Gastrocnemius medialis (tissue), 4 donors: ENCODE measurements at regions not wholly inside any gene's neighbourhood (a gene's known extent, or its start where the extent isn't known, plus 50 kb on each side); places are given as distances from the start of the nearest gene placed in this dataset.

Experiments used
- ATAC-seq, 2 donors: fragments of 150-250 bp; one replicate each; pipeline ENCODE4 v1.9.1; 2016
- DNase-seq, 2 donors: peaks; one replicate each; pipeline ENCODE4 v3.0.0-alpha.2; 2019
- H3K27ac ChIP-seq, 4 donors: fragments of 200-600 bp; sonication (generic); 1 replicate in 1 of 4; 2 replicates in 3 of 4; pipeline ENCODE4 v1.5.1; 2016 to 2018; ENCODE audit warnings: mild to moderate bottlenecking in 2 of 4, moderate library complexity in 1 of 4
- H3K27me3 ChIP-seq, 3 donors: fragments of 200-600 bp; sonication (generic) in 2 of 3; 1 replicate in 1 of 3; 2 replicates in 2 of 3; pipeline versions ENCODE4 v1.5.1 to v1.6.0; 2016 to 2019; ENCODE audit warnings: mild to moderate bottlenecking in 1 of 3, moderate library complexity in 1 of 3
- H3K36me3 ChIP-seq, 2 donors: fragments of 200-600 bp; sonication (generic) in 1 of 2; one replicate each; pipeline ENCODE4 v1.5.1; 2017 to 2018
- H3K4me1 ChIP-seq, 2 donors: fragments of 200-600 bp; sonication (generic) in 1 of 2; one replicate each; pipeline ENCODE4 v1.5.1; 2016 to 2017; ENCODE audit warnings: mild to moderate bottlenecking in 2 of 2
- H3K4me3 ChIP-seq, 4 donors: fragments of 200-600 bp; sonication (generic) in 3 of 4; 1 replicate in 1 of 4; 2 replicates in 3 of 4; pipeline ENCODE4 v1.5.1; 2016 to 2019; ENCODE audit warnings: mild to moderate bottlenecking in 2 of 4
- H3K9me3 ChIP-seq, 3 donors: fragments of 200-600 bp; sonication (generic) in 2 of 3; 1 replicate in 1 of 3; 2 replicates in 2 of 3; pipeline ENCODE4 v1.5.1; 2016 to 2019
- POLR2A ChIP-seq, 2 donors: fragments of 450-650 bp; IDR thresholded peaks; one replicate each; pipeline ENCODE4 v1.6.1; 2017; ENCODE audit warnings: antibody characterized with exemption in 2 of 2, mild to moderate bottlenecking in 2 of 2, moderate library complexity in 2 of 2
- in situ Hi-C, 4 donors: fragments of 200-750 bp; cut with MboI; loops; one replicate each; pipeline versions ENCODE4 v1.15.0 to v1.8.0; 2017; ENCODE audit warnings: low sequenced_read_pairs in 4 of 4
- intact Hi-C: fragments of 100-400 bp; cut with DNase I; formaldehyde crosslinking; loops from one replicate; pipeline ENCODE4 v1.15.1; 2023; ENCODE audit warnings: low total_unique reads
- TF ChIP-seq, protein P1 (sequence below), 5 experiments: fragments of 450-650 bp in 3 of 5; fragments of 200-600 bp in 2 of 5; sonication (generic) in 2 of 5; IDR thresholded peaks in 4 of 5; conservative IDR thresholded peaks in 1 of 5; 1 replicate in 4 of 5; 2 replicates in 1 of 5; pipeline ENCODE4 v1.5.1; 2016 to 2019; ENCODE audit warnings: antibody characterized with exemption in 5 of 5, mild to moderate bottlenecking in 3 of 5, moderate library complexity in 3 of 5

DNA sequence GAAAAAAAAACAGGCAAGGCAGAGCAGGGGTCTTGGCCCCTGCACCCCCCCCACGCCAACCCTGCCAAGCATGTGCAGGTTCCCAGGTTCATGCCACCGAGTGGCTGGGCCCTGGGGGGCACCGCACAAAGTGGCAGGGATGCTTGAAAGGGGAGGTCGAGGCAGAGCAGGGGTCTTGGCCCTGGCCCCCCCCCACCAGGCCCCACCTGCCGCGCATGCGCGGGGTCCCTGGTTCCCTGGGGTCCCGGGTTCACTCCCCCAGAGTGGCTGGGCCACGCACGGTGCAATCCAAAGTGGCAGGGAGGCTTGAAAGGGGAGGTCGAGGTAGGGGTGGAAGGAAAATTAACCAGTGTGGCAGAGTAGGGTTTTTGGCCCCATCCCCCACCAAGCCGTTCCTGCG is 312.2 kb downstream of the ALG10 start:
- in situ Hi-C loops (no loop called here), intact Hi-C loops (no loop called here)
- DNase-seq: no peak
- no peaks in the 10 kb centered on the region for H3K36me3 ChIP-seq
- H3K4me3 ChIP-seq: no peak overlapping the region
- H3K27ac ChIP-seq: no peak overlapping the region
- H3K4me1 ChIP-seq: no peaks in the 10 kb centered on the region
- no peaks in the 10 kb centered on the region for H3K9me3 ChIP-seq
- no peaks in the 10 kb centered on the region for H3K27me3 ChIP-seq
- TF ChIP-seq, protein P1, sequence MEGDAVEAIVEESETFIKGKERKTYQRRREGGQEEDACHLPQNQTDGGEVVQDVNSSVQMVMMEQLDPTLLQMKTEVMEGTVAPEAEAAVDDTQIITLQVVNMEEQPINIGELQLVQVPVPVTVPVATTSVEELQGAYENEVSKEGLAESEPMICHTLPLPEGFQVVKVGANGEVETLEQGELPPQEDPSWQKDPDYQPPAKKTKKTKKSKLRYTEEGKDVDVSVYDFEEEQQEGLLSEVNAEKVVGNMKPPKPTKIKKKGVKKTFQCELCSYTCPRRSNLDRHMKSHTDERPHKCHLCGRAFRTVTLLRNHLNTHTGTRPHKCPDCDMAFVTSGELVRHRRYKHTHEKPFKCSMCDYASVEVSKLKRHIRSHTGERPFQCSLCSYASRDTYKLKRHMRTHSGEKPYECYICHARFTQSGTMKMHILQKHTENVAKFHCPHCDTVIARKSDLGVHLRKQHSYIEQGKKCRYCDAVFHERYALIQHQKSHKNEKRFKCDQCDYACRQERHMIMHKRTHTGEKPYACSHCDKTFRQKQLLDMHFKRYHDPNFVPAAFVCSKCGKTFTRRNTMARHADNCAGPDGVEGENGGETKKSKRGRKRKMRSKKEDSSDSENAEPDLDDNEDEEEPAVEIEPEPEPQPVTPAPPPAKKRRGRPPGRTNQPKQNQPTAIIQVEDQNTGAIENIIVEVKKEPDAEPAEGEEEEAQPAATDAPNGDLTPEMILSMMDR (IDR thresholded peaks at IDR 0.05 in 4 of 5, conservative IDR thresholded peaks at IDR 0.05 in 1 of 5): no peak
- no peak for TF ChIP-seq POLR2A (IDR thresholded peaks at IDR 0.05)
- ATAC-seq: no peak

DNA sequence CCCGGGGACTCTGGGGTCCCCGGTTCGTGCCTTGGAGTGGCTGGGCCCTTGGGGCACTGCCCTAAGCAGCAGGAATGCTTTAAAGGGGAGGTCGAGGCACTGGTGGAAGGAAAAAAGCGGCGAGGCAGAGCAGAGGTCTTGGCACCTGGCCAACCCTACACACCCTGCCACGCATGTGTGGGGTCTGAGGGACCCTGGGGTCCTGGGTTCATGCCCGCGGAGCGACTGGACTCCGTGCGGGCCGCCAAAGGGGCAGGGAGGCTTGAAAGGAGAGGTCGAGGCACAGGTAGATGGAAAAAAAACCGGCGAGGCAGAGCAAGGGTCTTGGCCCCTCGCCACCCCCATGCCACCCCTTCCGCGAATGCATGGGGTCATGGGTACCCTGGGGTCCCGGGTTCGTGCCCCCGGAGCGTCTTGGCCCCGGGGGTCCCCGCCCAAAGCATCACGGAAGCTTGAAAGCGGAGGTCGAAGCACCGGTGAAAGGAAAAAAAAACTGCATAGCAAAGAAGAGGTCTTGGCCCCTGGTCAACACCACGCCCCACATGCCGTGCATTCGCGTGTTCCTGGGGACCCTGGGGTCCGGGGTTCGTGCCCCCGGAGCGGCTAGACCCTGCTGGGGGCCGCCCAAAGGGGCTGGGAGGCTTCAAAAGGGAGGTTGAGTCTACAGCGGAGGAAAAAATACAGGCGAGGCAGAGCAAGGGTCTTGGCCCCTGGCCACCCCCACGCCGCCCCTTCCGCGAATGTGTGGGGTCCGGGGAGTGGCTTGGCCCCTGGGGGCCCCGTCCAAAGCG is 312.9 kb downstream of the ALG10 start:
- ATAC-seq (no peak), DNase-seq (no peak)
- Histone ChIP-seq H3K9me3 (no peaks in the 10 kb centered on the region), H3K27me3 (no peaks in the 10 kb centered on the region), H3K27ac (no peak overlapping the region), H3K4me3 (no peak overlapping the region), H3K36me3 (no peaks in the 10 kb centered on the region), H3K4me1 (no peaks in the 10 kb centered on the region)
- in situ Hi-C loops: no loop called here
- TF ChIP-seq POLR2A (IDR thresholded peaks at IDR 0.05): no peak
- TF ChIP-seq, protein P1 (IDR thresholded peaks at IDR 0.05 in 4 of 5, conservative IDR thresholded peaks at IDR 0.05 in 1 of 5): no peak
- intact Hi-C loops: no loop called here

DNA sequence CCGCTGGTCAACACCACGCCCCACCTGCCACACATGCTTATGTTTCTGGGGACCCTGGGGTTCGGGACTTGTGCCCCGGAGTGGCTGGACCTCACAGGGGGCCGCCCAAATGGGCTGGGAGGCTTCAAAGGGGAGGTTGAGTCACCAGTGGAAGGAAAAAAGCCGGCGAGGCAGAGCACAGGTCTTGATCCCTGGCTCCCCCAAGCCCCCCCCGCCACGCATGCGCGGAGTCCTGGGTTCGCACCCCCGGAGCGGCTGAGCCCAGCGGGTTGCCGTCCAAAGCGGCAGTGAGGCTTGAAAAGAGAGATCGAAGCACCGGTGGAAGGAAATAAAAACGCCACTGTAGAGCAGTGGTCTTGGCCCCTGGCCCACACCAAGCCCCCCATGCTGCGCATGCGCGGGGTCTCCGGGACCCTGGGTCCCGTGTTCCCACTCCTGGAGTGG is 313.5 kb downstream of the ALG10 start:
- H3K4me1 ChIP-seq: no peaks in the 10 kb centered on the region
- no peak overlapping the region for H3K27ac ChIP-seq
- DNase-seq (no peak), ATAC-seq (no peak)
- no peaks in the 10 kb centered on the region for H3K27me3 ChIP-seq
- intact Hi-C loops (no loop called here), in situ Hi-C loops (no loop called here)
- no peaks in the 10 kb centered on the region for H3K36me3 ChIP-seq
- H3K4me3 ChIP-seq: no peak overlapping the region
- TF ChIP-seq, protein P1 (IDR thresholded peaks at IDR 0.05 in 4 of 5, conservative IDR thresholded peaks at IDR 0.05 in 1 of 5): no peak
- TF ChIP-seq POLR2A (IDR thresholded peaks at IDR 0.05): no peak
- no peaks in the 10 kb centered on the region for H3K9me3 ChIP-seq

DNA sequence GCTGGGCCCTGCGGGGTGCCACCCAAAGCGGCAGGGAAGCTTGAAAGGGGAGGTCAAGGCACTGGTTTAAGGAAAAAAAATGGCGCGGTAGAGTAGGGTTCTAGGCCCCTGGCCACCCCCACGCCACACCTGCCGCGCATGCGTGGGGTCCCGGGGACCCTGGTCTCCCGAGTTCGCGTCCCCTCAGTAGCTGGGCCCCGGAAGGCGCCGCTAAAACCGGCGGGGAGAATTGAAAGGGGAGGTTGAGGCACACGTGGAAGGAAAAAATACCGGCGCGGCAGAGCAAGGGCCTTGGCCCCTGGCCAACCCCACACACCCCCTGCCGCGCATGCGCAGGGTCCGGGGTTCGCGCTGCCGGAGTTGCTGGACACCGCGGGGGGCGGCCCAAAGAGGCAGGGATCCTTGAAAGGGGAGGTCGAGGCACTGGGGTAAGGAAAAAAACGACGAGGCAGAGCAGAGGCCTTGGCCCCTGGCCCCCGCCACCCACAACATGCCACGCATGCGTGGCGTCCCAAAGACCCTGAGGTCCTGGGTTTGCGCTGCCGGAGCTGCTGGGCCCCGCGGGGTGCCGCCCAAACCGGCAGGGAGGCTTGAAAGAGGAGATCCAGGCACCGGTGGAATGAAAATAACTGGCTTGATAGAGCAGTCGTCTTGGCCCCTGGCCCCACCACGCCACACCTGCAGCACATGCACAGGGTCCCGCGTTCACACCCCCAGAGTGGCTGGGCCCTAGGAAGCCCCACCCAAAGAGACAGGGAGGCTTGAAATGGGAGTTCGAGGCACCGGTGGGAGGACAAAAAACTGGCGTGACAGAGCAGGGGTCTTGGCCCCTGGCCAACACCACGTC is 314.5 kb downstream of the ALG10 start:
- H3K36me3 ChIP-seq: no peaks in the 10 kb centered on the region
- H3K9me3 ChIP-seq: no peaks in the 10 kb centered on the region
- no peaks in the 10 kb centered on the region for H3K27me3 ChIP-seq
- no peaks in the 10 kb centered on the region for H3K4me1 ChIP-seq
- H3K27ac ChIP-seq: no peak overlapping the region
- in situ Hi-C loops (no loop called here), intact Hi-C loops (no loop called here)
- DNase-seq (no peak), ATAC-seq (no peak)
- TF ChIP-seq, protein P1 (IDR thresholded peaks at IDR 0.05 in 4 of 5, conservative IDR thresholded peaks at IDR 0.05 in 1 of 5): no peak
- TF ChIP-seq POLR2A (IDR thresholded peaks at IDR 0.05): no peak
- H3K4me3 ChIP-seq: no peak overlapping the region
